Body of pancreas (tissue), 4 donors: ENCODE measurements at regions not wholly inside any gene's neighbourhood (a gene's known extent, or its start where the extent isn't known, plus 50 kb on each side); places are given as distances from the start of the nearest gene placed in this dataset.

Experiments
- ATAC-seq: fragments of 150-250 bp; one replicate; pipeline ENCODE4 v1.9.1; 2016
- DNase-seq, 4 donors: peaks; one replicate each; pipeline ENCODE4 v3.0.0-alpha.2; 2019
- H3K27ac ChIP-seq, 4 donors: fragments of 200-600 bp; sonication (generic); 1 replicate in 3 of 4; 2 replicates in 1 of 4; pipeline versions ENCODE4 v1.5.1 to v1.6.1; 2016 to 2019; ENCODE audit warnings: mild to moderate bottlenecking in 1 of 4, mixed read lengths in 1 of 4, moderate library complexity in 1 of 4
- H3K27me3 ChIP-seq, 2 donors: fragments of 200-600 bp; sonication (generic); one replicate each; pipeline ENCODE4 v1.6.0; 2016; ENCODE audit warnings: mild to moderate bottlenecking in 1 of 2
- H3K36me3 ChIP-seq, 2 donors: fragments of 200-600 bp; sonication (generic); replicated peaks in 1 of 2; 2 replicates each; pipeline ENCODE4 v1.5.1; 2016; ENCODE audit warnings: low read depth in 2 of 2; ENCODE audit not compliant: insufficient read depth in 1 of 2
- H3K4me1 ChIP-seq: fragments of 200-600 bp; sonication (generic); one replicate; pipeline ENCODE4 v1.6.0; 2016
- H3K4me3 ChIP-seq, 2 donors: fragments of 200-600 bp; sonication (generic); 1 replicate in 1 of 2; 2 replicates in 1 of 2; pipeline ENCODE4 v1.5.1; 2016 to 2019
- H3K9me3 ChIP-seq, 3 donors: fragments of 200-600 bp; sonication (generic); 1 replicate in 2 of 3; 2 replicates in 1 of 3; pipeline ENCODE4 v1.5.1; 2016
- CTCF ChIP-seq, 7 experiments: fragments of 450-650 bp in 4 of 7; fragments of 200-600 bp in 3 of 7; sonication (generic) in 3 of 7; IDR thresholded peaks; one replicate each; pipeline ENCODE4 v1.5.1; 2016 to 2019; ENCODE audit warnings: antibody characterized with exemption in 7 of 7
- POLR2A ChIP-seq, 3 donors: fragments of 450-650 bp; IDR thresholded peaks; one replicate each; pipeline ENCODE4 v1.6.1; 2016; ENCODE audit warnings: antibody characterized with exemption in 3 of 3, mild to moderate bottlenecking in 2 of 3
- WGBS, 2 donors: methylation state at CpG; one replicate each; pipeline ENCODE4 v1.1.5; 2017; 5-methylcytosine and 5-hydroxymethylcytosine counted together
- intact Hi-C: fragments of 100-400 bp; cut with DNase I; formaldehyde crosslinking; loops from one replicate; pipeline ENCODE4 v1.15.1; 2023

DNA sequence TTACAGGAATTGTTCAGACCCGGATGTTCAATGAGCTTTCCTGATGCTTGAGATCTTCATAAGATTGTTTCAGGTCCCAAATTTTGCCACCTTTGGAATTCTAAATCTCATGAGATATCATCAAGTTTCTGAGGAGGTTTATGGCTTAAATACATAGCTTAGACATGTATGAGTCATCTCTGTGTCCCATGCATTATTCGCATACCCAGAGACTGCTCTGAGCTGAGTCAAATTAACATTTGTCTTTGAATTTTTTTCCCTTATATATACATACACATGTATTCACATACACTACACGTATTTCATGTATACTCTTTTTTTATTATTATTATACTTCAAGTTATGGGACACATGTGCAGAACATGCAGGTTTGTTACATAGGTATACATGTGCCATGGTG, 744.6 kb downstream of the BRINP1 start:
- WGBS, 2 donors = 55 to 59% methylated on average over 3 of the region's 3 CpGs
- DNase-seq (no peak), ATAC-seq (no peak)
- intact Hi-C loops = no loop called here
- Histone ChIP-seq H3K27me3 (no peaks in the 10 kb centered on the region), H3K36me3 (no peaks in the 10 kb centered on the region), H3K9me3 (no peaks in the 10 kb centered on the region), H3K27ac (no peak overlapping the region), H3K4me1 (no peaks in the 10 kb centered on the region), H3K4me3 (no peak overlapping the region)
- TF ChIP-seq POLR2A (IDR thresholded peaks at IDR 0.05) (no peak), CTCF (IDR thresholded peaks at IDR 0.05) (no peak)

DNA sequence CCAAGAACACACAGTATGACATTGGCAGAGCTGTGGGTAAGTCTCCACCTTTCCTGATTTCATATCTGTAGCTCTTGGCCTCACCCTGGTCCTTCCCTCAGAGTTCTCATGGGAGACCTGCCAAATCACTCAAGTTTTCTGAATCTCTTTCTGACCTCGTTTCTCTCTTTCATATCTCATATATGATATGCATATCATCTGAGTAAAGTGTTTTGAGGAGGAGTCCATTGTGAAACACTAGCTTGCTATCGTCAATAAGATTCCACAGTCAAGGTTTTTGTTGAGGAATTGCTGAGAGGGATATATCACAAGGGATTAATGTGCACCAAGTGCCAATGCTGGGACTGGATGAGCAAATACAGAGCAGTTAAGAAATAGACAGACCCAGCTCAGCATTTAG, 739.2 kb downstream of the BRINP1 start:
- Histone ChIP-seq H3K4me1 (no peaks in the 10 kb centered on the region), H3K36me3 (no peaks in the 10 kb centered on the region), H3K27me3 (no peaks in the 10 kb centered on the region), H3K4me3 (no peak overlapping the region), H3K27ac (no peak overlapping the region), H3K9me3 (no peaks in the 10 kb centered on the region)
- 27 to 33% methylated on average over 2 of the region's 2 CpGs for WGBS, 2 donors
- DNase-seq (no peak), ATAC-seq (no peak)
- intact Hi-C loops = no loop called here
- TF ChIP-seq CTCF (IDR thresholded peaks at IDR 0.05) = no peak
- no peak for TF ChIP-seq POLR2A (IDR thresholded peaks at IDR 0.05)

GRCh38 chr9:118630931-118631595, 738.2 kb downstream of the BRINP1 start:
- no peaks in the 10 kb centered on the region for H3K36me3 ChIP-seq
- H3K27ac ChIP-seq = no peak overlapping the region
- no peak overlapping the region for H3K4me3 ChIP-seq
- H3K4me1 ChIP-seq = no peaks in the 10 kb centered on the region
- ATAC-seq = no peak
- no peaks in the 10 kb centered on the region for H3K9me3 ChIP-seq
- TF ChIP-seq POLR2A (IDR thresholded peaks at IDR 0.05) (no peak), CTCF (IDR thresholded peaks at IDR 0.05) (no peak)
- no peaks in the 10 kb centered on the region for H3K27me3 ChIP-seq
- 58 to 60% methylated on average over 2 of the region's 2 CpGs for WGBS, 2 donors
- intact Hi-C loops = no loop called here
- DNase-seq = no peak

- Histone ChIP-seq H3K9me3 (no peaks in the 10 kb centered on the region), H3K27ac (no peak overlapping the region), H3K4me3 (no peak overlapping the region), H3K27me3 (no peaks in the 10 kb centered on the region), H3K36me3 (no peaks in the 10 kb centered on the region), H3K4me1 (no peaks in the 10 kb centered on the region)
- WGBS, 2 donors = 52 to 66% methylated on average over 4 of the region's 4 CpGs
- ATAC-seq (no peak), DNase-seq (no peak)
- intact Hi-C loops = no loop called here
- TF ChIP-seq CTCF (IDR thresholded peaks at IDR 0.05) (no peak), POLR2A (IDR thresholded peaks at IDR 0.05) (no peak)
Measured at GRCh38 chr9:118631956-118632355, 737.3 kb downstream of the BRINP1 start.

DNA sequence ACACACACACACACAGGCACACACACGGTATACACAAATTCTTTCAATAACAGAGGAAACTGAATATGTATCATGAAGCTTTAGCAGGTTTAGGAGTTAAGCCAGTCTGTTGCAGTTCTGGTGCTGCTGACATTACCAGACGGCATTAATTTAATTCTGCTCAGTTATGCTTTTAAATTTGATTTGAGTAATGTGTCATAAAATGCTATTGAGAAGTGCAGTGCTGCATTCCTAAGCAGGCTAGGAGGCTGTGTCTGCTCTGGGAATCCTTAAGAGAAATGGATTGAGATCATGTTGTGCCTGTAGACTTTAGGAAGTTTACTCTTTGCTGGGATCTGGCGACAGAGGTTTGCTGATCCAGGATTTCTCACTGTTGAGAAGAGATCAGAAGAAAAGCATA, 733.8 kb downstream of the BRINP1 start:
- H3K36me3 ChIP-seq = no peaks in the 10 kb centered on the region
- DNase-seq (no peak), ATAC-seq (no peak)
- H3K27ac ChIP-seq = no peak overlapping the region
- WGBS, 2 donors = 45 to 50% methylated on average over 3 of the region's 3 CpGs
- intact Hi-C loops = no loop called here
- H3K4me1 ChIP-seq = no peaks in the 10 kb centered on the region
- no peaks in the 10 kb centered on the region for H3K9me3 ChIP-seq
- no peak overlapping the region for H3K4me3 ChIP-seq
- H3K27me3 ChIP-seq = no peaks in the 10 kb centered on the region
- TF ChIP-seq CTCF (IDR thresholded peaks at IDR 0.05) (no peak), POLR2A (IDR thresholded peaks at IDR 0.05) (no peak)
